Ascending aorta (tissue), 2 donors: ENCODE measurements at regions not wholly inside any gene's neighbourhood (a gene's known extent, or its start where the extent isn't known, plus 50 kb on each side); places are given as distances from the start of the nearest gene placed in this dataset.

Source experiments
- DNase-seq, 2 donors: peaks; one replicate each; pipeline ENCODE4 v3.0.0-alpha.2; 2019; ENCODE audit warnings: low spot score in 2 of 2
- H3K27ac ChIP-seq, 2 donors: fragments of 200-600 bp; sonication (generic); one replicate each; pipeline ENCODE4 v1.5.1; 2016 to 2017; ENCODE audit warnings: mild to moderate bottlenecking in 1 of 2
- H3K27me3 ChIP-seq: fragments of 200-600 bp; sonication (generic); one replicate; pipeline ENCODE4 v1.5.1; 2017
- H3K36me3 ChIP-seq, 2 donors: fragments of 200-600 bp; sonication (generic); one replicate each; pipeline ENCODE4 v1.5.1; 2016
- H3K4me1 ChIP-seq, 2 donors: fragments of 200-600 bp; sonication (generic); one replicate each; pipeline ENCODE4 v1.5.1; 2016 to 2017; ENCODE audit warnings: mild to moderate bottlenecking in 1 of 2
- H3K4me3 ChIP-seq, 2 donors: fragments of 200-600 bp; sonication (generic); one replicate each; pipeline ENCODE4 v1.5.1; 2016 to 2017; ENCODE audit warnings: mild to moderate bottlenecking in 1 of 2
- H3K9me3 ChIP-seq, 2 donors: fragments of 200-600 bp; sonication (generic); one replicate each; pipeline ENCODE4 v1.5.1; 2016
- intact Hi-C: fragments of 100-400 bp; cut with DNase I; formaldehyde crosslinking; loops from one replicate; pipeline ENCODE4 v1.15.1; 2023
- TF ChIP-seq, protein P1 (sequence below), 3 experiments: fragments of 200-600 bp in 2 of 3; fragments of 450-650 bp in 1 of 3; sonication (generic) in 2 of 3; IDR thresholded peaks; one replicate each; pipeline ENCODE4 v1.5.1; 2016 to 2019; ENCODE audit warnings: antibody characterized with exemption in 3 of 3, mild to moderate bottlenecking in 1 of 3, moderate library complexity in 1 of 3

DNA sequence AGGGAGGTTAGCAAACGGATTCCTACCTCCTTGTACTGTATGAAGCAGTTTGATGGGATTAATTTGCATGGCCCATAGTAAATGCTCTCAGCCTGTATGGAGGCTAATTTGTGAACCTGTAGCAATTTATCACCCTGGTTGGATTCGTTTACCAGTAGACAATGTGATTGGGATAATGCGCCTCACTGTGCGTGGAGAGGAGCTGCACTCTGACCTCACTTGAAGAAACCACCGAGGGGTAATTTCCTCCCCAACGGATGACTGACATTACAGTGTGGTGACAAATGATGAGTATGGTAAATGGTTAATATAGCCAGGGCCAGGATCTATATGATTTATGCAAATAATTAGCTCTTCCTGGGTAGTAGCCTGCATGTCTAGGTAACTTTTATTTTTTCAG is 479.1 kb upstream of the RBFOX1 start:
- Histone ChIP-seq H3K4me3 (no peak overlapping the region), H3K9me3 (no peaks in the 10 kb centered on the region), H3K27ac (no peak overlapping the region), H3K4me1 (no peaks in the 10 kb centered on the region), H3K36me3 (no peaks in the 10 kb centered on the region), H3K27me3 (no peaks in the 10 kb centered on the region)
- DNase-seq = no peak
- TF ChIP-seq, protein P1, sequence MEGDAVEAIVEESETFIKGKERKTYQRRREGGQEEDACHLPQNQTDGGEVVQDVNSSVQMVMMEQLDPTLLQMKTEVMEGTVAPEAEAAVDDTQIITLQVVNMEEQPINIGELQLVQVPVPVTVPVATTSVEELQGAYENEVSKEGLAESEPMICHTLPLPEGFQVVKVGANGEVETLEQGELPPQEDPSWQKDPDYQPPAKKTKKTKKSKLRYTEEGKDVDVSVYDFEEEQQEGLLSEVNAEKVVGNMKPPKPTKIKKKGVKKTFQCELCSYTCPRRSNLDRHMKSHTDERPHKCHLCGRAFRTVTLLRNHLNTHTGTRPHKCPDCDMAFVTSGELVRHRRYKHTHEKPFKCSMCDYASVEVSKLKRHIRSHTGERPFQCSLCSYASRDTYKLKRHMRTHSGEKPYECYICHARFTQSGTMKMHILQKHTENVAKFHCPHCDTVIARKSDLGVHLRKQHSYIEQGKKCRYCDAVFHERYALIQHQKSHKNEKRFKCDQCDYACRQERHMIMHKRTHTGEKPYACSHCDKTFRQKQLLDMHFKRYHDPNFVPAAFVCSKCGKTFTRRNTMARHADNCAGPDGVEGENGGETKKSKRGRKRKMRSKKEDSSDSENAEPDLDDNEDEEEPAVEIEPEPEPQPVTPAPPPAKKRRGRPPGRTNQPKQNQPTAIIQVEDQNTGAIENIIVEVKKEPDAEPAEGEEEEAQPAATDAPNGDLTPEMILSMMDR (IDR thresholded peaks at IDR 0.05) = no peak
- intact Hi-C loops = no loop called here

DNA sequence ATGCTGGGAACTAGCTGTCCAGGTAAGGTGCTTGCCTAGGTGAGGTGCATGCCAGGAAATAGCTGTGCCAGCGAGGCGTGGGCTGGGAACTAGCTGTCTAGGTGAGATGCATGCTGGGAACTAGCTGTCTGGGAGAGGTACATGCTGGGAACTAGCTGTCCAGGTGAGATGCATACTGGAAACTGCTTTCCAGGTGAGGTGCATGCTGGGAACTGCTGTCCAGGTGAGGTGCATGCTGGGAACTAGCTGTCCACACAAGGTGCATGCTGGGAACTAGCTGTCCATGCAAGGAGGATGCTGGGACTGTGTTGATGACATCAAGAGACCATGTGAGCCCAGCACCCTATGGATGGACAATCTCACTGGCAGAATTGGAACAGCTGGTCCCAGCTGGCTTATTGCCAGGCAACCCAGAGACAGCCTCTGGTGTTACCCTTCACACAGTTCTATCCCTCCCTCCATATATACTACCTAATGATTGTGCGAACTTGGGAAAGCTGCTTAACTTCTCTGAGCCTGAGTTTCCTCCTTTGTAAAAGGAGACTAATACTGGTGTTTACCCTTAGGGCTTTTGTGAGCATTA is 479.9 kb upstream of the RBFOX1 start:
- Histone ChIP-seq H3K4me1 (no peaks in the 10 kb centered on the region), H3K27ac (no peak overlapping the region), H3K9me3 (no peaks in the 10 kb centered on the region), H3K27me3 (no peaks in the 10 kb centered on the region), H3K4me3 (no peak overlapping the region), H3K36me3 (no peaks in the 10 kb centered on the region)
- DNase-seq = no peak
- intact Hi-C loops = no loop called here
- TF ChIP-seq, protein P1 (IDR thresholded peaks at IDR 0.05) = no peak

DNA sequence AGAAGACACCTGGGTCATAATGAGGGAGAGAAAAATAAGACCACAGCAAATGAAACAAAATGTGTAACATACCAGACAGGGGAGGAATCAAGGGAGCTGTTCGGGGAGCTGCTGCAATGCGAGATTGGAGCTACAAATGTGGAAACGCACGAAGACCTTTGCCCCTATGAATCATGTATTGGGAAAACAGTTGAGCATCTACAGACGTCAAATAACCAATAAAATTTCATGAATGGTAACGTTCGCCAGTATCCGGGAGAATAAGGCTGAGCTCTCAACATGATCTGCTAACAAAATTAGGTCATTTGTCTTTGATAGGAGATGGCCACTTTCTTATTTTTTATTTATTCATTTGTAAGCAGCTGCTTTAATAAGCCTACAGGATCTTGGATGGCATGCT is 486.2 kb upstream of the RBFOX1 start:
- Histone ChIP-seq H3K27me3 (no peaks in the 10 kb centered on the region), H3K27ac (no peak overlapping the region), H3K4me1 (no peaks in the 10 kb centered on the region), H3K9me3 (no peaks in the 10 kb centered on the region), H3K4me3 (no peak overlapping the region), H3K36me3 (no peaks in the 10 kb centered on the region)
- intact Hi-C loops = no loop called here
- no peak for DNase-seq
- TF ChIP-seq, protein P1 (IDR thresholded peaks at IDR 0.05) = no peak

DNA sequence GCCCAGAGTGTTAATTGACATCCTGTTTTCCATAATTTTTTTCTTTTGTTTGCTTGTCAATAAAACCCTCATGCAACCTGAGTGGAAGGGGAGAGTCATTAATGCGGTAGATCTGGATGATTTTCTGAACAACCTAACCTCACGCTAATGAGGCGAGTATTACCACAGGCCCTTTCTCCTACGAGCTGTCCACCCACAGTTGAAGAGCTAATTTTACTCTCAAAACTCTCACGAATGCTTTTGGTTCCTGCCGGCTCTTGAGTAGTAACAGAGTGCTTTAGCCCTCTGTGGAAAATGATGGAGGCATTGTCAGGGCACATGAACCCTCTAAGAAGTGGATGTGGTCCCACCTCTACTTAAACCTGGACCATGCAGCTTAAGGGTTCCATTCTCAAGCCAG is 491.3 kb upstream of the RBFOX1 start:
- no peak for DNase-seq

DNA sequence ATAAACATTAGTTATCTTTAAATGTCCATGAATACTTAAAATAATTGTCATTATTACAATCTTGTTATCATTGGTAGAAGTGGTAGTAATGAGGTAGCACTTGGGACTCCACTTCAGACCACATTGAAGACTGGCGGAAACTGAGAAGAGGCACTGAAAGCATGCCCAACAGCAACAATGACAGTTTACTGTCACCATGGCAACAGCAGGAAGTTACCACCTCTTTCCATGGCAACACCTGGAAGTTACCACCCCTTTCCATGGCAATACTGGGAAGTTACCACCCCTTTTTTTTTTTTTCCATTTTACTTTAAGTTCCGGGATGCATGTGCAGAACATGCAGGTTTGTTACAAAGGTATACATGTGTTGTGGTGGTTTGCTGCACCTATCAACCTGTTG is 494.9 kb upstream of the RBFOX1 start:
- H3K36me3 ChIP-seq = no peaks in the 10 kb centered on the region
- no peak for DNase-seq
- H3K4me3 ChIP-seq = no peak overlapping the region
- H3K27me3 ChIP-seq = no peaks in the 10 kb centered on the region
- intact Hi-C loops = no loop called here
- H3K4me1 ChIP-seq = no peaks in the 10 kb centered on the region
- H3K27ac ChIP-seq = no peak overlapping the region
- TF ChIP-seq, protein P1 (IDR thresholded peaks at IDR 0.05) = no peak
- H3K9me3 ChIP-seq = no peaks in the 10 kb centered on the region

More for the DNA sequence above, 491.3 kb upstream of the RBFOX1 start:
- Histone ChIP-seq H3K4me3 (no peak overlapping the region), H3K4me1 (no peaks in the 10 kb centered on the region), H3K27me3 (no peaks in the 10 kb centered on the region), H3K36me3 (no peaks in the 10 kb centered on the region), H3K9me3 (no peaks in the 10 kb centered on the region), H3K27ac (no peak overlapping the region)
- intact Hi-C loops = no loop called here
- TF ChIP-seq, protein P1 (IDR thresholded peaks at IDR 0.05) = no peak

DNA sequence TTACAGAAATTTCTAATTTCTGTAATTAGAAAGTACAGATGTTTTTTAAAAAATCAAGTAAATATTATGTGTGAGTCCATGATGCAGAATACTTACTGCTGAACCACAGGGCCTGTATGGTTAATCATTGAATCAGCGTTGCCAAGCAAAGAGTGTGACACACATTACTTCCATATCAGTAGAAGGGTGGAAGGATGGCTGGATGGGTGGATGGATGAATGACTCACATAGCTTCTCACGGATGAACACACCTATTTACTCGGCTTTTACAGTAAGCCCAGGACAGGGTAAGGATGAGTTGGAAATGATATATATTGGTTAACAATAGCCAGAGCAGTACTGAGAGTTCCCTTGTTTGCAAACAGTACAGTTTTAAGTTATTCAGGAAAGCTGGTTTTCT is 495.9 kb upstream of the RBFOX1 start:
- TF ChIP-seq, protein P1 (IDR thresholded peaks at IDR 0.05) = no peak
- Histone ChIP-seq H3K4me1 (no peaks in the 10 kb centered on the region), H3K9me3 (no peaks in the 10 kb centered on the region), H3K27ac (no peak overlapping the region), H3K27me3 (no peaks in the 10 kb centered on the region), H3K4me3 (no peak overlapping the region), H3K36me3 (no peaks in the 10 kb centered on the region)
- no peak for DNase-seq
- intact Hi-C loops = no loop called here
